ENCODE measurements at regions not wholly inside any gene's neighbourhood (a gene's known extent, or its start where the extent isn't known, plus 50 kb on each side); places are given as distances from the start of the nearest gene placed in this dataset.

DNA sequence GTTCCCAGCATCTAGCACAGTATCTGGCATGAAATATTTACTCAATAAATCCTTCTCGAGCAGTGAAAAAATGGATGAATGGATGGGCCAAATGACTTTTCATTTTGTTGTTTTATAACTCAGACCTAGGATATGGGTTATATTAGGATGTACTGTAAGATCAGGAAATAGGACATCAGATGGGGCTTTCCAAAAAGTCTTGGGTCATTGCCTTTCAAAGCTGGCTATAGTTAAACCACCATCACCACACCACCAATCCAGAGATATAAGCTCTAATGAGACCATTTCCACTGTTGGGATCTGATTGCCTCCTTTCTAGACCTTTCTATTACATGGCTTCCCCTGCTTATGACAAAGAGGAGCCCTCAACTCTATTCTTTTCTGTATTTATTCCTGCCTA is 525.0 kb upstream of the TCF4 start:
- no peaks in the 10 kb centered on the region for H3K9me3 Mint-ChIP-seq
- Histone ChIP-seq H2BK120ac (ENCODE audit: low read depth, low read length, poor library complexity, severe bottlenecking) (no peak overlapping the region), H4K5ac (ENCODE audit: insufficient read length, low read depth, low read length) (no peak overlapping the region), H3K27me3 (ENCODE audit: insufficient read depth, low read length) (peaks cover 2% of the 10 kb centered on the region; the same call in 1 of the 2 replicates), H2AFZ (ENCODE audit: low read length) (no peak overlapping the region), H2BK5ac (ENCODE audit: insufficient read length, low read length) (no peak overlapping the region), H3K4me2 (ENCODE audit: insufficient read depth, insufficient read length, low read length) (no peak overlapping the region), H2BK20ac (ENCODE audit: low read depth, low read length, poor library complexity, severe bottlenecking) (no peak overlapping the region), H3K56ac (ENCODE audit: insufficient read length, low read depth, low read length) (no peak overlapping the region), H3K4ac (ENCODE audit: low read depth, low read length) (no peak overlapping the region), H3T11ph (ENCODE audit: low read length) (no peak overlapping the region), H3K4me1 (ENCODE audit: insufficient read depth, low read length) (peaks cover 2% of the 10 kb centered on the region; the same call in 1 of the 2 replicates), H3K9me3 (ENCODE audit: control insufficient read depth, low read depth, low read length) (no peaks in the 10 kb centered on the region), H3K23me2 (ENCODE audit: insufficient read length, low read depth, low read length, poor library complexity, severe bottlenecking) (no peaks in the 10 kb centered on the region), H3K27ac (ENCODE audit: insufficient read length, low read depth, low read length) (no peak overlapping the region), H4K8ac (replicated peaks; ENCODE audit: insufficient read length, low read depth, low read length) (no peak overlapping the region), H4K20me1 (ENCODE audit: control insufficient read depth, insufficient read depth, insufficient read length) (no peaks in the 10 kb centered on the region), H4K91ac (ENCODE audit: insufficient read length, low read depth, low read length) (no peak overlapping the region), H2BK15ac (ENCODE audit: low read depth, low read length) (no peak overlapping the region), H3K18ac (ENCODE audit: insufficient read length, low read depth, low read length) (no peak overlapping the region), H3K79me2 (ENCODE audit: insufficient read depth, low read length) (no peaks in the 10 kb centered on the region), H3K14ac (ENCODE audit: insufficient read depth, low read length) (no peak overlapping the region), H3K23ac (ENCODE audit: insufficient read length, low read depth, low read length) (no peak overlapping the region), H3K9ac (ENCODE audit: extremely low read depth, insufficient read length, low read length) (no peak overlapping the region), H3K79me1 (ENCODE audit: insufficient read depth, low read depth, low read length, poor library complexity, severe bottlenecking) (no peaks in the 10 kb centered on the region), H2BK12ac (ENCODE audit: insufficient read length, low read depth, low read length) (no peak overlapping the region), H2AK5ac (ENCODE audit: insufficient read length, low read length) (no peak overlapping the region)
- peaks cover 11 to 18% of the 10 kb centered on the region in 2 experiments for H3K4me1 Mint-ChIP-seq
- no CpG with 5 or more reads among the region's 1 CpG for WGBS (ENCODE audit: extremely low coverage, insufficient read length, low lambda C conversion rate)
- no peaks in the 10 kb centered on the region for H3K27me3 Mint-ChIP-seq (ENCODE audit: low read depth)
- H3K36me3 Mint-ChIP-seq (ENCODE audit: insufficient read depth in 1 of 3, low read depth in 3 of 3): no peaks in the 10 kb centered on the region; a peak in 1 of 7 replicates
- no peak for DNase-seq
- TF ChIP-seq, protein P1, sequence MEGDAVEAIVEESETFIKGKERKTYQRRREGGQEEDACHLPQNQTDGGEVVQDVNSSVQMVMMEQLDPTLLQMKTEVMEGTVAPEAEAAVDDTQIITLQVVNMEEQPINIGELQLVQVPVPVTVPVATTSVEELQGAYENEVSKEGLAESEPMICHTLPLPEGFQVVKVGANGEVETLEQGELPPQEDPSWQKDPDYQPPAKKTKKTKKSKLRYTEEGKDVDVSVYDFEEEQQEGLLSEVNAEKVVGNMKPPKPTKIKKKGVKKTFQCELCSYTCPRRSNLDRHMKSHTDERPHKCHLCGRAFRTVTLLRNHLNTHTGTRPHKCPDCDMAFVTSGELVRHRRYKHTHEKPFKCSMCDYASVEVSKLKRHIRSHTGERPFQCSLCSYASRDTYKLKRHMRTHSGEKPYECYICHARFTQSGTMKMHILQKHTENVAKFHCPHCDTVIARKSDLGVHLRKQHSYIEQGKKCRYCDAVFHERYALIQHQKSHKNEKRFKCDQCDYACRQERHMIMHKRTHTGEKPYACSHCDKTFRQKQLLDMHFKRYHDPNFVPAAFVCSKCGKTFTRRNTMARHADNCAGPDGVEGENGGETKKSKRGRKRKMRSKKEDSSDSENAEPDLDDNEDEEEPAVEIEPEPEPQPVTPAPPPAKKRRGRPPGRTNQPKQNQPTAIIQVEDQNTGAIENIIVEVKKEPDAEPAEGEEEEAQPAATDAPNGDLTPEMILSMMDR (conservative IDR thresholded peaks at IDR 0.05): no peak
- H3K4me3 Mint-ChIP-seq: no peak overlapping the region
- H3K27ac Mint-ChIP-seq: no peak overlapping the region
